H1 (cell line): ENCODE measurements at regions not wholly inside any gene's neighbourhood (a gene's known extent, or its start where the extent isn't known, plus 50 kb on each side); places are given as distances from the start of the nearest gene placed in this dataset.

Experiments
- CEBPB ChIP-seq: IDR thresholded peaks from 2 replicates; pipeline ENCODE4 v1.6.1; 2012; ENCODE audit warnings: low read depth, low read length
- FOSL1 ChIP-seq: IDR thresholded peaks from 2 replicates; pipeline ENCODE4 v1.6.1; 2011; ENCODE audit warnings: mild to moderate bottlenecking, low read depth, low read length, moderate library complexity; ENCODE audit not compliant: insufficient read depth
- GTF2F1 ChIP-seq: IDR thresholded peaks from 2 replicates; pipeline ENCODE4 v1.6.1; 2012; ENCODE audit warnings: low read depth, low read length, improper control_type of control experiment, borderline replicate concordance
- POLR2AphosphoS5 ChIP-seq: IDR thresholded peaks from 2 replicates; pipeline ENCODE4 v1.6.1; 2011; ENCODE audit warnings: low read depth, low read length
- SUZ12 ChIP-seq: fragments of 200-600 bp; sonication (generic); IDR thresholded peaks from 2 replicates; pipeline ENCODE4 v1.6.1; 2012; ENCODE audit warnings: mild to moderate bottlenecking, inconsistent platforms, low read length, moderate library complexity, mixed read lengths
- ZNF274 ChIP-seq: IDR thresholded peaks from 2 replicates; pipeline ENCODE4 v1.7.0; 2012; ENCODE audit warnings: low read length, borderline replicate concordance; ENCODE audit errors: extremely low read depth
- TF ChIP-seq, protein P1 (sequence below): fragments of 300-600 bp; sonication (generic); IDR thresholded peaks from 2 replicates; pipeline ENCODE4 v1.7.1; 2012; ENCODE audit warnings: low read length, moderate library complexity, mild to moderate bottlenecking, inconsistent platforms; ENCODE audit not compliant: insufficient replicate concordance
- TF ChIP-seq, protein P2 (sequence below), 3 experiments: IDR thresholded peaks; 1 replicate in 2 of 3; 2 replicates in 1 of 3; pipeline versions ENCODE4 v1.5.1 to v1.6.1; 2011; ENCODE audit warnings: low read length in 3 of 3, mild to moderate bottlenecking in 3 of 3, inconsistent platforms in 2 of 3, low read depth in 1 of 3, moderate library complexity in 1 of 3; ENCODE audit not compliant: insufficient read depth in 1 of 3; ENCODE audit errors: control extremely low read depth in 1 of 3
- TF ChIP-seq, protein P3 (sequence below): IDR thresholded peaks from 2 replicates; pipeline ENCODE4 v1.6.1; 2012; ENCODE audit warnings: inconsistent platforms

DNA sequence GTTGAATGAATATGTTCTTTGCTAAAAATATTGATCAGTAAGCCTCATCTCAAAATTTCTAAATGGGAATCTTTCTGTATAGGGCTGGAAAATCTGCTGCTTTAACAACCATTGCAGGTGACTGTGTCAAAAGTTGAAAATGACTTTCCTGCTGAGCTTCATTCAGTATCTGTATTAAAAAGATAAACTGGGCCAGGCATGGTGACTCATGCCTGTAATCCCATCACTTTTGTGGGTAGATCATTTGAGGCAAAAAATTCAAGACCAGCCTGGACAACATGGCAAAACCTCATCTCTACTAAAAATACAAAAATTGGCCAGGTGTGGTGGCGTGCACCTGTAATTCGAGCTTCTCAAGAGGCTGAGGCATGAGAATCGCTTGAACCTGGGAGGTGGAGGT is 213.7 kb upstream of the SYT10 start (continued):
- TF ChIP-seq, protein P1, sequence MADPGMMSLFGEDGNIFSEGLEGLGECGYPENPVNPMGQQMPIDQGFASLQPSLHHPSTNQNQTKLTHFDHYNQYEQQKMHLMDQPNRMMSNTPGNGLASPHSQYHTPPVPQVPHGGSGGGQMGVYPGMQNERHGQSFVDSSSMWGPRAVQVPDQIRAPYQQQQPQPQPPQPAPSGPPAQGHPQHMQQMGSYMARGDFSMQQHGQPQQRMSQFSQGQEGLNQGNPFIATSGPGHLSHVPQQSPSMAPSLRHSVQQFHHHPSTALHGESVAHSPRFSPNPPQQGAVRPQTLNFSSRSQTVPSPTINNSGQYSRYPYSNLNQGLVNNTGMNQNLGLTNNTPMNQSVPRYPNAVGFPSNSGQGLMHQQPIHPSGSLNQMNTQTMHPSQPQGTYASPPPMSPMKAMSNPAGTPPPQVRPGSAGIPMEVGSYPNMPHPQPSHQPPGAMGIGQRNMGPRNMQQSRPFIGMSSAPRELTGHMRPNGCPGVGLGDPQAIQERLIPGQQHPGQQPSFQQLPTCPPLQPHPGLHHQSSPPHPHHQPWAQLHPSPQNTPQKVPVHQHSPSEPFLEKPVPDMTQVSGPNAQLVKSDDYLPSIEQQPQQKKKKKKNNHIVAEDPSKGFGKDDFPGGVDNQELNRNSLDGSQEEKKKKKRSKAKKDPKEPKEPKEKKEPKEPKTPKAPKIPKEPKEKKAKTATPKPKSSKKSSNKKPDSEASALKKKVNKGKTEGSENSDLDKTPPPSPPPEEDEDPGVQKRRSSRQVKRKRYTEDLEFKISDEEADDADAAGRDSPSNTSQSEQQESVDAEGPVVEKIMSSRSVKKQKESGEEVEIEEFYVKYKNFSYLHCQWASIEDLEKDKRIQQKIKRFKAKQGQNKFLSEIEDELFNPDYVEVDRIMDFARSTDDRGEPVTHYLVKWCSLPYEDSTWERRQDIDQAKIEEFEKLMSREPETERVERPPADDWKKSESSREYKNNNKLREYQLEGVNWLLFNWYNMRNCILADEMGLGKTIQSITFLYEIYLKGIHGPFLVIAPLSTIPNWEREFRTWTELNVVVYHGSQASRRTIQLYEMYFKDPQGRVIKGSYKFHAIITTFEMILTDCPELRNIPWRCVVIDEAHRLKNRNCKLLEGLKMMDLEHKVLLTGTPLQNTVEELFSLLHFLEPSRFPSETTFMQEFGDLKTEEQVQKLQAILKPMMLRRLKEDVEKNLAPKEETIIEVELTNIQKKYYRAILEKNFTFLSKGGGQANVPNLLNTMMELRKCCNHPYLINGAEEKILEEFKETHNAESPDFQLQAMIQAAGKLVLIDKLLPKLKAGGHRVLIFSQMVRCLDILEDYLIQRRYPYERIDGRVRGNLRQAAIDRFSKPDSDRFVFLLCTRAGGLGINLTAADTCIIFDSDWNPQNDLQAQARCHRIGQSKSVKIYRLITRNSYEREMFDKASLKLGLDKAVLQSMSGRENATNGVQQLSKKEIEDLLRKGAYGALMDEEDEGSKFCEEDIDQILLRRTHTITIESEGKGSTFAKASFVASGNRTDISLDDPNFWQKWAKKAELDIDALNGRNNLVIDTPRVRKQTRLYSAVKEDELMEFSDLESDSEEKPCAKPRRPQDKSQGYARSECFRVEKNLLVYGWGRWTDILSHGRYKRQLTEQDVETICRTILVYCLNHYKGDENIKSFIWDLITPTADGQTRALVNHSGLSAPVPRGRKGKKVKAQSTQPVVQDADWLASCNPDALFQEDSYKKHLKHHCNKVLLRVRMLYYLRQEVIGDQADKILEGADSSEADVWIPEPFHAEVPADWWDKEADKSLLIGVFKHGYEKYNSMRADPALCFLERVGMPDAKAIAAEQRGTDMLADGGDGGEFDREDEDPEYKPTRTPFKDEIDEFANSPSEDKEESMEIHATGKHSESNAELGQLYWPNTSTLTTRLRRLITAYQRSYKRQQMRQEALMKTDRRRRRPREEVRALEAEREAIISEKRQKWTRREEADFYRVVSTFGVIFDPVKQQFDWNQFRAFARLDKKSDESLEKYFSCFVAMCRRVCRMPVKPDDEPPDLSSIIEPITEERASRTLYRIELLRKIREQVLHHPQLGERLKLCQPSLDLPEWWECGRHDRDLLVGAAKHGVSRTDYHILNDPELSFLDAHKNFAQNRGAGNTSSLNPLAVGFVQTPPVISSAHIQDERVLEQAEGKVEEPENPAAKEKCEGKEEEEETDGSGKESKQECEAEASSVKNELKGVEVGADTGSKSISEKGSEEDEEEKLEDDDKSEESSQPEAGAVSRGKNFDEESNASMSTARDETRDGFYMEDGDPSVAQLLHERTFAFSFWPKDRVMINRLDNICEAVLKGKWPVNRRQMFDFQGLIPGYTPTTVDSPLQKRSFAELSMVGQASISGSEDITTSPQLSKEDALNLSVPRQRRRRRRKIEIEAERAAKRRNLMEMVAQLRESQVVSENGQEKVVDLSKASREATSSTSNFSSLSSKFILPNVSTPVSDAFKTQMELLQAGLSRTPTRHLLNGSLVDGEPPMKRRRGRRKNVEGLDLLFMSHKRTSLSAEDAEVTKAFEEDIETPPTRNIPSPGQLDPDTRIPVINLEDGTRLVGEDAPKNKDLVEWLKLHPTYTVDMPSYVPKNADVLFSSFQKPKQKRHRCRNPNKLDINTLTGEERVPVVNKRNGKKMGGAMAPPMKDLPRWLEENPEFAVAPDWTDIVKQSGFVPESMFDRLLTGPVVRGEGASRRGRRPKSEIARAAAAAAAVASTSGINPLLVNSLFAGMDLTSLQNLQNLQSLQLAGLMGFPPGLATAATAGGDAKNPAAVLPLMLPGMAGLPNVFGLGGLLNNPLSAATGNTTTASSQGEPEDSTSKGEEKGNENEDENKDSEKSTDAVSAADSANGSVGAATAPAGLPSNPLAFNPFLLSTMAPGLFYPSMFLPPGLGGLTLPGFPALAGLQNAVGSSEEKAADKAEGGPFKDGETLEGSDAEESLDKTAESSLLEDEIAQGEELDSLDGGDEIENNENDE, result no peak
- no peak for TF ChIP-seq FOSL1
- TF ChIP-seq SUZ12, result no peak
- no peak for TF ChIP-seq POLR2AphosphoS5
- TF ChIP-seq CEBPB, result no peak
- TF ChIP-seq, protein P2, sequence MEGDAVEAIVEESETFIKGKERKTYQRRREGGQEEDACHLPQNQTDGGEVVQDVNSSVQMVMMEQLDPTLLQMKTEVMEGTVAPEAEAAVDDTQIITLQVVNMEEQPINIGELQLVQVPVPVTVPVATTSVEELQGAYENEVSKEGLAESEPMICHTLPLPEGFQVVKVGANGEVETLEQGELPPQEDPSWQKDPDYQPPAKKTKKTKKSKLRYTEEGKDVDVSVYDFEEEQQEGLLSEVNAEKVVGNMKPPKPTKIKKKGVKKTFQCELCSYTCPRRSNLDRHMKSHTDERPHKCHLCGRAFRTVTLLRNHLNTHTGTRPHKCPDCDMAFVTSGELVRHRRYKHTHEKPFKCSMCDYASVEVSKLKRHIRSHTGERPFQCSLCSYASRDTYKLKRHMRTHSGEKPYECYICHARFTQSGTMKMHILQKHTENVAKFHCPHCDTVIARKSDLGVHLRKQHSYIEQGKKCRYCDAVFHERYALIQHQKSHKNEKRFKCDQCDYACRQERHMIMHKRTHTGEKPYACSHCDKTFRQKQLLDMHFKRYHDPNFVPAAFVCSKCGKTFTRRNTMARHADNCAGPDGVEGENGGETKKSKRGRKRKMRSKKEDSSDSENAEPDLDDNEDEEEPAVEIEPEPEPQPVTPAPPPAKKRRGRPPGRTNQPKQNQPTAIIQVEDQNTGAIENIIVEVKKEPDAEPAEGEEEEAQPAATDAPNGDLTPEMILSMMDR (IDR thresholded peaks at IDR 0.05; ENCODE audit: control extremely low read depth in 1 of 3, insufficient read depth in 1 of 3, low read depth in 1 of 3, low read length in 3 of 3), result no peak
- TF ChIP-seq ZNF274, result no peak
- TF ChIP-seq GTF2F1, result no peak
- TF ChIP-seq, protein P3, sequence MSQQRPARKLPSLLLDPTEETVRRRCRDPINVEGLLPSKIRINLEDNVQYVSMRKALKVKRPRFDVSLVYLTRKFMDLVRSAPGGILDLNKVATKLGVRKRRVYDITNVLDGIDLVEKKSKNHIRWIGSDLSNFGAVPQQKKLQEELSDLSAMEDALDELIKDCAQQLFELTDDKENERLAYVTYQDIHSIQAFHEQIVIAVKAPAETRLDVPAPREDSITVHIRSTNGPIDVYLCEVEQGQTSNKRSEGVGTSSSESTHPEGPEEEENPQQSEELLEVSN, result no peak
